RWPE2 (cell line): ENCODE measurements at regions not wholly inside any gene's neighbourhood (a gene's known extent, or its start where the extent isn't known, plus 50 kb on each side); places are given as distances from the start of the nearest gene placed in this dataset.

ENCODE experiments used
- ATAC-seq: fragments of 200-7000 bp; cut with Tn5 transposase; 3 replicates; pipeline ENCODE4 v1.9.1; 2021; ENCODE audit warnings: low read depth
- DNase-seq: peaks from one replicate; pipeline ENCODE4 v3.0.0-alpha.2; 2020; ENCODE audit warnings: low spot score
- H3K27ac ChIP-seq: fragments of 450-650 bp; 2 replicates; pipeline ENCODE4 v1.5.1; 2017; ENCODE audit warnings: mild to moderate bottlenecking; ENCODE audit not compliant: poor library complexity, severe bottlenecking
- H3K27me3 ChIP-seq: fragments of 250-450 bp; sonication (Bioruptor Pico); 2 replicates; pipeline ENCODE4 v1.5.1; 2021; ENCODE audit warnings: mild to moderate bottlenecking, moderate library complexity; ENCODE audit not compliant: insufficient read depth, poor library complexity, severe bottlenecking
- H3K36me3 ChIP-seq: fragments of 250-450 bp; sonication (Bioruptor Pico); 2 replicates; pipeline ENCODE4 v1.5.1; 2020; ENCODE audit warnings: low read depth, mild to moderate bottlenecking, moderate library complexity
- H3K4me1 ChIP-seq: fragments of 250-450 bp; sonication (Bioruptor Pico); 2 replicates; pipeline ENCODE4 v1.5.1; 2021; ENCODE audit warnings: mild to moderate bottlenecking, moderate library complexity; ENCODE audit not compliant: insufficient read depth, poor library complexity, severe bottlenecking
- H3K4me3 ChIP-seq: fragments of 250-450 bp; sonication (Bioruptor Pico); 2 replicates; pipeline ENCODE4 v1.5.1; 2021; ENCODE audit warnings: mild to moderate bottlenecking, moderate library complexity; ENCODE audit not compliant: severe bottlenecking
- H3K9me3 ChIP-seq: fragments of 250-450 bp; sonication (Bioruptor Pico); 2 replicates; pipeline ENCODE4 v1.5.1; 2021; ENCODE audit warnings: mild to moderate bottlenecking, moderate library complexity; ENCODE audit not compliant: severe bottlenecking
- CTCF ChIP-seq: fragments of 450-650 bp; IDR thresholded peaks from one replicate; pipeline ENCODE4 v1.5.1; 2017; ENCODE audit warnings: mild to moderate bottlenecking, moderate library complexity; ENCODE audit not compliant: poor library complexity, severe bottlenecking

- no peak for TF ChIP-seq CTCF
- no peaks in the 10 kb centered on the region for H3K4me1 ChIP-seq
- no peaks in the 10 kb centered on the region for H3K36me3 ChIP-seq
- no peak overlapping the region for H3K4me3 ChIP-seq
- no peak overlapping the region for H3K27ac ChIP-seq
- no peak for DNase-seq
- peaks cover 8% of the 10 kb centered on the region for H3K27me3 ChIP-seq
- ATAC-seq: no peak
- no peaks in the 10 kb centered on the region for H3K9me3 ChIP-seq
Observed at GRCh38 chr15:29320420-29320819, 50.8 kb upstream of the NSMCE3 start.

GRCh38 chr15:29319823-29320222 lies 50.2 kb upstream of the NSMCE3 start:
- Histone ChIP-seq H3K36me3 (no peaks in the 10 kb centered on the region), H3K27me3 (peaks cover 8% of the 10 kb centered on the region), H3K27ac (no peak overlapping the region), H3K4me3 (no peak overlapping the region), H3K9me3 (no peaks in the 10 kb centered on the region), H3K4me1 (no peaks in the 10 kb centered on the region)
- TF ChIP-seq CTCF: no peak
- DNase-seq: no peak
- no peak for ATAC-seq
